Activated T-cell treated with anti-CD3 and anti-CD28 coated beads for 1 hour (primary cell): ENCODE measurements at regions not wholly inside any gene's neighbourhood (a gene's known extent, or its start where the extent isn't known, plus 50 kb on each side); places are given as distances from the start of the nearest gene placed in this dataset.
"Not testable (repeated sequence)": the region's sequence is repeated elsewhere in the genome, so short reads cannot be mapped to it uniquely, and the experiment has no call there.

Experiments used
- DNase-seq: peaks from one replicate; pipeline ENCODE4 v3.0.0-alpha.2; 2020; ENCODE audit warnings: low read depth

DNA sequence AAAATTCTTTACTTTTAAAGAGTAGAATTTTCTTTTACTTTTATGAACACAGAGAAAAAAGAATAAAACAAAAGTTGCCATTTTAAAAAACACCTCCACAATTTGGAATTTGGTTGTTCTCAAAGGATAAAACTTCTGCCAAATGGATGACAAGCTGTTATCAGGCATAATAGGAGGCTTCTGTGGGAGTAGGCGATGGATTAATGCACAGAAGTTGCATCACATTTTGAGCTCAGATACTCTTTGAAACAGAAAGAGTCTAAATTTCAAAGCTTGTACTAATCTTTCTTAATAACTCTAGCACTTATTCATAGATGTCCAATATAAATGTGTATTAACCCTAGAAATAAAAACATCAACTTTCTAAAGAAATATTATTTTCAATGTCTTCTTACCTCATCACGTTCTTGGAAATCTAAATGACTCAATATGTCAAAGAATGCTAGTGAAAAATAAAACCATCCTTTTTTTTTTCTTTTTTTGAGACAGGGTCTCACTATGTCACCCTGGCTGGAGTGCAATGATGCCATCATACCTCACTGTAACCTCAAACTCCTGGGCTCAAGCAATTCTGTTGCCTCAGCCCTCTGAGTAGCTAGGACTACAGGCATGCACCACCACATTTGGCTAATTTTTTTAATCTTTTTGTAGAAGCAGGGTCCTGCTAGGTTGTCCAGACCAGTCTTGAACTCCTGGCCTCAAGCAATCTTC lies 112.8 kb upstream of the USP25 start:
- DNase-seq, result no peak

DNA sequence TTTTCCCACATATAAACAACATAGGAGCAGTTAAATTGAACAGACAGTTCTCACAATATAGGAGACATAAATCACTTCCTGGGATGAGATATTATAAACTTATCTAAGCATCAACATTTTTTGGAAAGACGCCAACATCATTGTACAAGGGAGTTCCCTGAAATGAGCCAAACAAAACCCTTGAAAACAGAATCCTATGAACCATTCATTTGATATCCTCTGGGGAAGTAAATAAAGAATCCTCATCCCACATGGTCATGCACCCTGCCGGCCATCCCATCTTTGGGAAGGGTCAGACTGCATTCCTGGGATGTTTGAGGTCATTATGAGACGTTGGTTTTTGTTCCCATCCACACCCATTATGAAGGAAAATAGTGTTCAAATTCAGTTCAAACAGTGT lies 111.8 kb upstream of the USP25 start:
- DNase-seq, result no peak

DNA sequence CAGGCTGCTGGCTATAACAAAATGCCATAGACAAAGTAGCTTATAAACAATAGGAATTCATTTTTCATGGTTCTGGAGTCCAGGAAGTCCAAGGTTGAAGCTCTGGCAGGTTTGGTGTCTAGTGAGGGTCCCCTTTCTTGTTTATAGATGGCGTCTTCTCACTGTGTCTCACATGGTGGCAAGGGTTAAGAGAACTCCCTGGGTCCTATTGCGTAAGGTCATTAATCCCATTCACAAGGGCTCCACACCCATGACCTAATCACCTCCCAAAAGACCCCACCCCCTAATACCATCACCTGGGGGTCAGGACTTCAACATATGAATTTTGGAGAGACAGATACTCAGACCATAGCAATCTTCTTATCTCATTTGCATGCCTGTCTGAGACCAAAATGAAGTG lies 108.9 kb upstream of the USP25 start:
- DNase-seq, result no peak

DNA sequence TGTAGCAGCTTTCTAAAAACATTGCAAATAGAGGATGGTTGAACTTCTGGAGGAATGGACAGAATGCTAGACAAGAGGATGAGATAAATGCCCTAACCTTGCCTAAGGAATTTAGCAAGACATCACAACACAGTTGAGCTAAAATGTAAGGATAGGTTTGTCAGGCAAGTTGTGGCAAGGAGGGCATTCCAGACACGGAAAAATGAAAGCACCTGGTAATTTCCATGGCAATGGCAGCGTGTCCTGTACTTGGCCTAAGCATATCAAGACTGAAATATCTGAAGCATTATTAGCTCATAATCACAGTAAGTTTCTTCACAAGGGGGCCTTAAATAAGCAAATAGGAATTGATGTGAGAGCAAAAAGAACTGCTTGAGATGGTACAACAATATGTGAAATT lies 105.1 kb upstream of the USP25 start:
- no peak for DNase-seq

GRCh38 chr21:15625363-15625762 lies 104.4 kb upstream of the USP25 start:
- no peak for DNase-seq

DNA sequence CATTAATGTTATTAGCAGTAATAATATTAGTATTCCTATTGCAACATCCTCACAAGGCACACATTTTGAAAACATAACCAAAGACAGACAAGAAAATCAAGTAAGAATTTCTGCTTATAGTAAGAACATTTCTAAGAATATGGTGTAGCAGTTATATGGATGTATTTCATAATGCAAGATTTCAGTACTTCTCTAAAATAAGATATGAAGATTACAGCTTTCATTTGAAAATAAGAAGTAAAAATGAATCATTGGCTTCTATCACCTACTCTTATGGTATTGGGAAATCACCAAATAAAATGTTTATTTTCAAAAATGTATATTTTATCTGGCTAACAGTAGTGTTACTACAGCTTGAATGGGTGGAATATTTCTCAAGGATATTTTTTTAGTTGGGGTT lies 103.8 kb upstream of the USP25 start:
- DNase-seq, result no peak

DNA sequence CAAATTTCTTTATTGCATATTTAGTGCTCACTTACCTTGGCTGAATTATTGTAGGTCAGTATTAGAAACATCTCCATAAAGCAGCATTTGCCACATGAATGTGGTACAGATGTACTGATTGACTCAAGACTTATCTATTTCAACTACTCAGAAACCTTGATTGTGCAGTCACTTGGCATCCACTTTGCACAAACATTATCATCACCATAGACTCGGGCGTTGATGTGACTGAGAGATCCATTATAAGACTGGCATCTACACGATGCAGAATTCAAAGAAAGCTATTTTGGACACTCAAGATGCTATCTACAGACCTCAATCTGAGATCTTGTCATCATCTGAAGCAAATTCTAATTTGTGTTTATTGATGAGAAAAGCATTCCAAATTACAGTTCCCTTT lies 102.8 kb upstream of the USP25 start:
- DNase-seq, result no peak

DNA sequence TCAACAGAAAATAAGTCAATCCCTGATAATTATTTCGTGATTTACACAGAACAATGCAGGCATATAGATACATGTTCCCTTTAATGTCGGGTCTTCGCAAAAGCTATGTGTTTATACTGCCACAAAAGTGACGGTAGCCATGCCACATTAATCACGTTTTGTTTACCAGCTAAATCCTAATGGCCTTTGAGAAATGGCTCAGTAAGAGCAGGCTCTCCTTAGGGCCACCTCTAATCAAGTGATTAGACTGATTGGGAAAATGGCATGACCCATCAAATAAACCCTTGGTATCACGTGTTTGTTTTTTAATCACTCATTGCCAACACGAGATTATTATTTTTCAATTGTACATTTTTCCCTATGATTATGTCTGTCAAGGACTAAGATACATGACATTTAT lies 102.0 kb upstream of the USP25 start:
- DNase-seq, result no peak

- DNase-seq, result no peak
These were observed 98.4 kb upstream of the USP25 start for GRCh38 chr21:15631342-15631741.

DNA sequence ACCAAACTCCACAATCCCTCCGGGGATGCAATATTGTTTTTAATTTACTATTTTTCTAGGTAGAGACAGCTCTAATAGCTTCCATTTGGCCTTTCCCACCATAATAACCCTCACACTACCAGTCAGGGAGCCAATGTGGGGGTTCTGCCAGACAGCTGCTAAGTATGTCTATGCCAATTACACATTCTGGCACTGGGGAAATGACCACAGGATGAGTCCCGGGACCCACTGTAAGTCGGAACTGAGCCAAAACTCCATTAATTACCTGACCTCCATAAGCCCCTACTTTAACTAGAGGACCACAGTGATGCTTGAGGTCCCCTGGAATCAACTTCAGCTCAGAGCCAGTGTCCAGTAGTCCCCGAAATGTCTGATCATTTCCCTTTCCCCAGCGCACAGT lies 95.2 kb upstream of the USP25 start:
- DNase-seq, result not testable (repeated sequence)

GRCh38 chr21:15638856-15639549 lies 90.8 kb upstream of the USP25 start:
- no peak for DNase-seq

DNA sequence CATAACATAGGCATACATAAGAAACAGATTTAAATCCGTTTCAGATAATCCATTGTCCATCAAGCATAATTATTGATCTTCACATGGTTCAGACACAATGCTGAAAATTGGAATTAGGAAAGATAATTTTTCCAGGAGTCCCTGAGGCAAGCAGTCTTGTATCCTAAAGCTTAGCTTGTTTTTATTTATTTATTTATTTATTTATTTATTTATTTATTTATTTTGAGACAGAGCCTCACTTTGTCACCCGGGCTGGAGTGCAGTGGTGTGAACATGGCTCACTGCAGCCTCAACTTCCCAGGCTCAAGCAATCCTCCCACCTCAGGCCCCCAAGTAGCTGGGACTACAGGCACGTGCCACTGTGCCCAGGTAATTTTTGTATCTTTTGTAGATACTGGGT lies 89.7 kb upstream of the USP25 start:
- DNase-seq, result not testable (repeated sequence)

GRCh38 chr21:15644489-15644888 lies 85.3 kb upstream of the USP25 start:
- DNase-seq, result no peak

DNA sequence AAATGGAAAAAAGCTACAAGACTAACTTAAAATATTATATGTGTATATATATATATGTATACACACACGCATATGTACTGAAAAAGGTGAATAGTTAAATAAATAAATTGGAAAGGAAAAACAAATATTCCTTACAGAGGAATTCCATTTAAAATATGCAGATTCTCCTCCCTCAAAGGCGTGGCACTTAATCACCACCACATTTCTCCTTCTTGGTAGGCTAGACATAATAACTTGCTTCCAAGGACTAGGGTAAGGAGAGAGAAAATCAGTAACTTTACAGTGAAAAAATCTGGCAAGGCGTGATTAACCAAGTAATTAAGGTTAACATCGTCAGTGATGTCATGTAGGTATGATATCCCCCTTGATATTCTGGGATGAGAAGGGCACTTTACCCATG lies 84.0 kb upstream of the USP25 start:
- no peak for DNase-seq

GRCh38 chr21:15650735-15651134 lies 79.0 kb upstream of the USP25 start:
- no peak for DNase-seq

DNA sequence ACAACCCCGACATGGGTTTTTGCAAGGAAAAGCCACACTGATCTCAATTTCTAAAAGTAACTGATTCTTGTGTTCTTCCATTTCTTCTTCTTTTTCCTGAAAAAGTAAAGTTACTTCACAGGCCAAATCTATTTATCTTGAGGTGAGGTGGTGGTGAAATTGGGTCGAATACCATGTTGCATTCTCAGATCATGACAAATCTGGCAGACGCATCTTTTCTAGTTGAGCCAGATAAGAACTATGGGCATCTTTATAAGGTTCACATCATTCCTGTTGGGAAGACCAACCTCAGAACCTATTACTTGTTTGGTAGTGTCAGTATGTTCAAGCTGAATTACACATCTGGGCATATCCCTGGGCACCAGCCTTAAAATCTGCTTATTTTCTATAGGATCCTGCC lies 78.6 kb upstream of the USP25 start:
- no peak for DNase-seq

- DNase-seq, result no peak
These were observed 76.1 kb upstream of the USP25 start for GRCh38 chr21:15653710-15654109.

GRCh38 chr21:15654171-15654570 lies 75.6 kb upstream of the USP25 start:
- DNase-seq, result no peak

GRCh38 chr21:15659753-15660422 lies 69.9 kb upstream of the USP25 start:
- DNase-seq, result no peak

GRCh38 chr21:15660423-15660804 lies 69.4 kb upstream of the USP25 start:
- no peak for DNase-seq

DNA sequence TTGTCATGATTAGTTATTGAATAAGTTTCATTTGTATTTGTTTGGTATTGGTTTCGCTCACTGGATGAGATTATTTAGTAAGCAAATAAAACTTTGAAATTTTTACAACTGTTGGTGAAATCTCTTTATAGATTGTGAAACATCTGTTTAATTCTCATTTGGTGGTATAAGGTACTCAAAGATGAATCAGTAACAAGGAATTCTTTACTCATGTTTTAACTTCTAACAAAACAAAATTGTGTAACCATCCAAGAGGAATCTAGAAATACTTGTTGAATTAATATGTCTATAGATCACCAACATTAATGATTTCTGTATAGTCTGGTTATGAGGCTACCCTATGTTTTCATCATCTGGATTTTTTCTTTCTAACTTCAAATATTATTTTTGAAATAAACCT lies 62.8 kb upstream of the USP25 start:
- no peak for DNase-seq

DNA sequence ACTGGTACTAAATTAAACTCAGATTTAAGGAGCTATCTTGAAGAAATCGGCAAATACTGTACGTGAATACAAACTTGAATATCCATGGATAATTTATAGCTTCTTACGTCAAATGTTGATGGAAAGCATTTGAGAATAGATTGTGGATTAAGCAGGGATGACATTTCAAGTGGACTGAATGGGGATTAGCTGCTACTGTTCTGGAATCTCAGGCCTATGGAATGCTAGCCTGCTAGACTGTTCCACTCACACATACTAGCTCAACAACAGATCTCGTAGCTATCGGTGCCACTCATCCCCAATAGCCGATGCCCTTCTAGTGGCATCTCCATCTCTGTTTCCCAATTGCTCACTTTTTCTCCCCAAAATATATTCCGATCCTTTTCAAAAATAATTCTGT lies 62.0 kb upstream of the USP25 start:
- no peak for DNase-seq

DNA sequence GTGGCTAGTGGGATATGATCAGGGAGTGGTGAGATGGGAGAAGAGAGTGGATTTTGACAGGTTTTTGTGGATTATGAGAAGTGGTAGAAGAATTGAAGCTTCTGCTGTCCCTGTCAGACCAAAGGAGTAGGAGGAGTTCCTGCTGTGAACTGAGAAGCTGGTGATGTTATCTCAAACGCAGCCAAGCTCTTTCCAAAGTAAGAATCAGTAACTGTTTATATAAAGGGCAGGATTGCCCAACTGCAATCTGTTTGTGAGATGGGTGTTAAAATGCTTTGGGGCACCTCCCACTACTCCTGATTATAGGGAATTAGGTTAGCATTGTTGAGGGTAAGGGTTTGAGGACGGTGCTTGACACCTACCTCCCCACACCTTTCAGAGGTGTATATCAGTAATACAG lies 60.5 kb upstream of the USP25 start:
- no peak for DNase-seq

DNA sequence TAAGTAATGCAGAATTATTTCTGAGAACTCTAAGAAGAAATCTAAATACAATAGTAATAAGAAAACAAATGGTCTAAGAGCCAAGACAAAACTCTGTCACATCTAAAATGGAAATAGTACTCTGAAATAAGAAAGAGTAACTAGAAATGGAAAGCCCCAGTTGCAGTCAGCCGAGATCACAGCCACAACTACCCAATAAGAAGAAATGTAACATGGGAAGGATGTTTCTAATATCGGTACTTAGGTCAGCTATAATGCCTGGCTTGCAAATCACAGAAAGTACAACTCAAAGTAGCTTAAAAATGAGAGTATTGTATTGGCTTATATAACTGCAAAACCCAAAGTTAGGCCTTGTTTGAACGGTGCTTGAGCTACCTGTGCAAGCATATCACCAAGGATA lies 58.6 kb upstream of the USP25 start:
- no peak for DNase-seq
